HG03354 (cell line): ENCODE measurements at regions not wholly inside any gene's neighbourhood (a gene's known extent, or its start where the extent isn't known, plus 50 kb on each side); places are given as distances from the start of the nearest gene placed in this dataset.
"Not testable (repeated sequence)": the region's sequence is repeated elsewhere in the genome, so short reads cannot be mapped to it uniquely, and the experiment has no call there.

Source experiments
- ATAC-seq: cut with Tn5 transposase; IDR thresholded peaks from one replicate; pipeline ENCODE4 v1.9.1; 2021; ENCODE audit warnings: mild to moderate bottlenecking; ENCODE audit not compliant: unreplicated experiment, poor library complexity, severe bottlenecking

DNA sequence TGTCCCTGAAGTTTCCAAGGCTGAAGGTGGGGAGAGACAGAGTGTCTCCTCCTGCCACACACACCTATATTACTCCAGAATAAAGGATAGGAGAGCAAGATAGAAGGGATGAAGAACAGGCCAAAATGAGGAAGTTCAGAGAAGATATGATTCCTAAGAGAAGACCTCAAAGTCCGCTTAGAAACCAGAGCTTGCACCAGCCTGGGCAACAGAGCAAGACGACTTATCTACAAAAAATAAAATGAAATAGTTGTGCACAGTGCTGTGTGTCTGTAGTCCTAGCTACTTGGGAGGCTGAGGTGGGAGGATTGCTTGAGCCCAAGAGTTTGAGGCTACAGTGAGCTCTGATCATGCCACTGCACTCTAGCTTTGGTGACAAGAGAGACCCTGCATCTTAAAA is 128.2 kb downstream of the HS3ST3B1 start:
- peak; percentile 44 for ATAC-seq

DNA sequence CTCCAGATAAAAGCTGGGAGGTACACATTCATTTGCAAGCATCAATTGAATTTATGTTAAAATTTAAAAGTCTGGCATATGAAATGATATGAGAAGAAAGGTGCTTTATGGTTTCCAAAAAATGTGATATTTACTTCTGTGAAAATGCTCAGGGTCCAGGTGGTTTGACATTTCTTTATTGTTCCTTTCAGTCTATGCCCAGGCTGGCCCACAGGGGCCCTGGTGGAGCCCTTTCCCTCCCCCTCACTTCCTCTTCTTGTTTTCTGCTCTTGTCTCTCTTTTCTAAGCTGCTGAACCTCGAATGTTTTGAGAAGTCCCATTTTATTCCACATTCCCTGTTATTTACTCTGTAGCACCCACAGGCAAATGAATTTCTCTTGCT is 127.8 kb downstream of the HS3ST3B1 start:
- ATAC-seq = peak; percentile 77

DNA sequence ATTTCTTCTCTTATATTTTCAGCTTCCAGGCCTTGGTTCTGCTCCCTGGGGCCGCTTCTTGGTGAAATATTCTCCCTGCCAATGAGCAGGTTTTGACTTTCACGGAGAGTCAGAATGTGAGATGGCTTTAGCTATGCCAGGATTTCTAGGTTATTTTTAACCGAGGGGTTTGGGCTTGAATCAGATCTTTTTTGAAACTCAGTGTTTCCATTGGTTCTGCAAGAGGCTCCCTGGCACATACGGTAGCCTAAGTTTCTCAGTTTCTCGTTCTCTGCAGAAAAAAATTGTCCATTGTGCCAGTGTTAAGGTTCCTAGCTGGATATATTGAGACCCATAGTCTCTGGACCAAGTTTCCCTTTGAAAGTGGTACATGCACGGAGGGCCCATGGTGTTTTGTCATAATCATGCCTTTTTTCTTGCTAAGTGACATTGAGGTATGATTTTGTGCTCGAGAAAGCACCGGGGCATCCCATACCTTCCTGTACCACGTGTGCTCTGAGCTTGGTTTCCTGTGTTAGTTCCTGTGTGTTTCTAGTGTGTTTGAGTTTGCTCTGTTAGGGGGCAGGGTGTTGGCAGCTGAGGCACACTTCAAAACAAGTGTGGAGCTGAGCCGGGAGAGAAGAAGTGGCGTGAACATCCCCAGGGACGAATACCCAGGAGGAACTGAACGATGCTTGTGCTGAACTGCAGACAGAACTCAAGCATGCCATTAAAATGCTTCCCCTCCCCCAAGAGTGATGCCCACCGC is 127.2 kb downstream of the HS3ST3B1 start:
- peak; percentile 82 for ATAC-seq

DNA sequence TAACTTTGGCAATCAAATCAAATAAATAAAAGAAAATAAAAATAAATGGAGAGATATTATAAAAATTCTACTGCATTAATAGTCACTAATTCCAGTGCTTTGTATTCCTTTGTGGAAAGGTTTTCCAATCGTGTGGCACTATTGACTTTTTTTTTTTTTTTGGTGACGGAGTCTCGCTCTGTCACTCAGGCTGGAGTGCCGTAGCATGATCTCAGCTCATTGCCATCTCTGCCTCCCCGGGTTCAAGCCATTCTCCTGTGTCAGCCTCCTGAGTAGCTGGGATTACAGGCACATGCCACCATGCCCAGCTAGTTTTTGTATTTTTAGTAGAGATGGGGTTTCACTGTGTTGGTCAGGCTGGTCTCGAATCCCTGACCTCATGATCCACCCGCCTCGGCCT is 122.3 kb downstream of the HS3ST3B1 start:
- ATAC-seq = not testable (repeated sequence)

DNA sequence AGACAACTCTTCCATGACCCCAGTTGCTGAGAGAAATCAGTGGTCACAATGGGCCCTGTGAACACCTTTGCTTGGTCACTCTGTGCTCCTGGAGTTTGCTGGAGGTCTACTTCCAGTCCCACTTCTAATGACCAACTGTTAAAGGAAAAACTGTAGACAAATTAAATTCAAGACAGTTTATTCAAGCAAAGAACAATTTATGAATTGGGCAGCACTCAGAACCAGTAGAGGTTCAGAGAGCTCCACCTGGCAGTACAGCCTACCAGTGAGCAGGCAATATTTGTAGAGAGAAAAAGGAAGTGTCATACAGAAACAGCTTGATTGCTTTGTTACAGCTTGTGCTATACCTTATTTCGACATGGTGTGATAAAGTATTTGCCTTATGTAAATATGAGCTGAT is 116.5 kb downstream of the HS3ST3B1 start:
- ATAC-seq = no peak

DNA sequence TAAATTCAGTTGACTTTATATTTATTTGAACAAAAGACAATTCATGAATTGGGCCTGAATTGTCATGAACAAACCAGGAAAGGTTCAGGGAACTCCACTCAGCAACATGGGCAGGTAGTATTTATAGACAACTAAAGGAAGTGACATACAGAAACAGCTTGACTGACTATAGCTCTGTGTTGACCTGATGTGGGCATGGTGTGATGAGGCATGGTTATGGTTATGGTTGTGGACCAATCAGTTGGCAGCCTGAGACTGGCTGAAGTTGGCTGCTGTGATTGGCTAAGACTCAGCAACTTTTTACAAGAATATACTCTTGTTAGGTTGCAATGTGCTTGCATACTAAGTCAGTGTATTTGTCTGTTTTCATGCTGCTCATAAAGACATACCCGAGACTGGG is 108.4 kb downstream of the HS3ST3B1 start:
- no peak for ATAC-seq

DNA sequence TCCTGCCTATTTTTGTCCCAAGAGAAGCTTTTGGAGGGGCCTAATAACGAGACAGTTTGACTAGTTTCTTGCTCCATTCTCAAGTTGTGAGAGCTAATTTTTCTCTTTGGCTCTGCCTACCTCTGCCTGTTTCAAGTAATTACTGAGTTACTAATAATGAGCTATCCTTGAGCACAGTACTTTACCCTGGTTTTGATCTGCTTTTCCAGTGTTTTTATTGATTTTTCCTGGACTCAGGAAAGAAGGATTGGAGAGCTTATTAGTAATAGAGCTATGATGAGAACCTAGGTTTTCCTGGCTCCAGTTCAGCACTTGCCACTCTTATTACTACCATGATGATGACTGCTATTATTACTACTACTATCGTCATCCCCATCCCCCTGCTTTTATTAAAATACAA is 106.7 kb downstream of the HS3ST3B1 start:
- ATAC-seq = no peak

DNA sequence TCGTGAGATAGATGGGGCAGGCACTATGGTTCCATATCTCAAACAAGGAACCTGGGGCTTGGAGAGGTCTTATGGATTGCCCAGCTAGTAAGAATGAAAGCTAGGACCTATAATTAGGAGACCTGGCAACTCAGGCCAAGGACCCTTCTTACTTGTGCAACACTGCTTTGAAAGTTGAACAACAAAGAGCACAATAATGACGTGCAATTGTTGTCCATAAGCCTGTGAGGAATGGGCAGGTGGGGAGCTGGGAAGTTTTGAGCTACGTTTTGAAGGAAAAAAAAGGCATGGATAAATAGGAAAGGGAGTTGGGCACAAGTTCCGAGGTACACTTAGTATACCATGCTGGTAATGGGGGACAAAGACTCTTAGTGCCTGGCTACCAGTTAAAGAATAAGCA is 104.3 kb downstream of the HS3ST3B1 start:
- no peak for ATAC-seq
